Stomach smooth muscle (tissue), 2 donors: ENCODE measurements at regions not wholly inside any gene's neighbourhood (a gene's known extent, or its start where the extent isn't known, plus 50 kb on each side); places are given as distances from the start of the nearest gene placed in this dataset.

Experiments
- H3K27ac ChIP-seq: one replicate; pipeline ENCODE4 v1.7.0; 2013; ENCODE audit warnings: mild to moderate bottlenecking, low read length, inconsistent platforms
- H3K27me3 ChIP-seq, 2 donors: one replicate each; pipeline ENCODE4 v1.7.0; 2013; ENCODE audit warnings: low read length in 2 of 2; ENCODE audit not compliant: insufficient read depth in 2 of 2, control insufficient read depth in 1 of 2
- H3K36me3 ChIP-seq, 2 donors: one replicate each; pipeline ENCODE4 v1.7.0; 2013; ENCODE audit warnings: low read length in 2 of 2; ENCODE audit not compliant: control insufficient read depth in 2 of 2, insufficient read depth in 2 of 2
- H3K4me1 ChIP-seq: one replicate; pipeline ENCODE4 v1.7.0; 2013; ENCODE audit warnings: low read length; ENCODE audit not compliant: control insufficient read depth, insufficient read depth
- H3K4me3 ChIP-seq, 2 donors: one replicate each; pipeline ENCODE4 v1.7.0; 2013; ENCODE audit warnings: low read length in 2 of 2
- H3K9ac ChIP-seq, 2 donors: one replicate each; pipeline ENCODE4 v1.7.0; 2013; ENCODE audit warnings: low read length in 2 of 2, mild to moderate bottlenecking in 1 of 2
- H3K9me3 ChIP-seq, 2 donors: one replicate each; pipeline ENCODE4 v1.7.0; 2013; ENCODE audit warnings: low read length in 2 of 2; ENCODE audit not compliant: control insufficient read depth in 2 of 2
- donor health status: healthy.
- donor health status: Pancreatic carcinoma.

DNA sequence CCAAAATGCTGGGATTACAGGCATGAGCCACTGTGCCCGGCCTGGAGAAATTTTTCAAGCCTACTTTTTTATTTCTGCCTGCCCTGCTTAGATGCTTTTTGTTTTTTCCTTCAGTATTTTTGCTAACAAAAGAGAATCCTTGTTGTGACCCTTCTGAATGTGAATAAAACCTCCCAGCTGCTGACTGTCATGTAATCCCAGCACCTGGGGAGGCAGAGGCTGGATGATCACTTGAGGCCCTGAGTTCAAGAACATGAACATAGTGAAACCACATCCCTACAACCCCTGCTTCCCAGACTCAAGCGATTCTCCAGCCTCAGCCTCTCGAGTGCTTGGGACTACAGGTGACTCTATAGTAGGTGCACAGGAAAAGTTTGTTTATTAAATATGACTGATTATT, 84.9 kb downstream of the SOX2 start:
- no peak overlapping the region for H3K27ac ChIP-seq
- no peaks in the 10 kb centered on the region for H3K4me1 ChIP-seq
- no peaks in the 10 kb centered on the region for H3K9me3 ChIP-seq
- H3K27me3 ChIP-seq: no peaks in the 10 kb centered on the region
- H3K4me3 ChIP-seq: no peak overlapping the region
- no peaks in the 10 kb centered on the region for H3K36me3 ChIP-seq
- no peak overlapping the region for H3K9ac ChIP-seq

GRCh38 chr3:181797431-181797830, 85.7 kb downstream of the SOX2 start:
- Histone ChIP-seq H3K9me3 (no peaks in the 10 kb centered on the region), H3K9ac (no peak overlapping the region), H3K36me3 (no peaks in the 10 kb centered on the region), H3K27ac (no peak overlapping the region), H3K27me3 (no peaks in the 10 kb centered on the region), H3K4me3 (no peak overlapping the region), H3K4me1 (no peaks in the 10 kb centered on the region)

- H3K36me3 ChIP-seq: no peaks in the 10 kb centered on the region
- no peaks in the 10 kb centered on the region for H3K9me3 ChIP-seq
- H3K9ac ChIP-seq: no peak overlapping the region
- no peak overlapping the region for H3K4me3 ChIP-seq
- H3K27ac ChIP-seq: no peak overlapping the region
- H3K27me3 ChIP-seq: no peaks in the 10 kb centered on the region
- H3K4me1 ChIP-seq: no peaks in the 10 kb centered on the region
Measured at GRCh38 chr3:181805703-181806102, 94.0 kb downstream of the SOX2 start.

- Histone ChIP-seq H3K4me1 (no peaks in the 10 kb centered on the region), H3K36me3 (no peaks in the 10 kb centered on the region), H3K27ac (no peak overlapping the region), H3K9me3 (no peaks in the 10 kb centered on the region), H3K4me3 (no peak overlapping the region), H3K27me3 (no peaks in the 10 kb centered on the region), H3K9ac (no peak overlapping the region)
Measured at GRCh38 chr3:181808053-181808452, 96.3 kb downstream of the SOX2 start.

- Histone ChIP-seq H3K4me1 (no peaks in the 10 kb centered on the region), H3K4me3 (no peak overlapping the region), H3K9me3 (no peaks in the 10 kb centered on the region), H3K27ac (no peak overlapping the region), H3K36me3 (no peaks in the 10 kb centered on the region), H3K27me3 (no peaks in the 10 kb centered on the region), H3K9ac (no peak overlapping the region)
Measured at GRCh38 chr3:181823716-181824115, 112.0 kb downstream of the SOX2 start.

GRCh38 chr3:181824961-181825360, 113.2 kb downstream of the SOX2 start:
- Histone ChIP-seq H3K9ac (no peak overlapping the region), H3K36me3 (no peaks in the 10 kb centered on the region), H3K27me3 (no peaks in the 10 kb centered on the region), H3K9me3 (no peaks in the 10 kb centered on the region), H3K4me1 (no peaks in the 10 kb centered on the region), H3K4me3 (no peak overlapping the region), H3K27ac (no peak overlapping the region)

- H3K27me3 ChIP-seq: no peaks in the 10 kb centered on the region
- no peaks in the 10 kb centered on the region for H3K4me1 ChIP-seq
- H3K27ac ChIP-seq: no peak overlapping the region
- H3K36me3 ChIP-seq: no peaks in the 10 kb centered on the region
- peak overlapping the region in 1 of 2 donors; percentile 43 for H3K4me3 ChIP-seq
- H3K9me3 ChIP-seq: no peaks in the 10 kb centered on the region
- no peak overlapping the region for H3K9ac ChIP-seq
Measured at GRCh38 chr3:181839039-181839915, 127.6 kb downstream of the SOX2 start.

- no peaks in the 10 kb centered on the region for H3K36me3 ChIP-seq
- H3K9ac ChIP-seq: no peak overlapping the region
- H3K4me1 ChIP-seq: no peaks in the 10 kb centered on the region
- H3K9me3 ChIP-seq: no peaks in the 10 kb centered on the region
- no peak overlapping the region for H3K27ac ChIP-seq
- no peak overlapping the region for H3K4me3 ChIP-seq
- no peaks in the 10 kb centered on the region for H3K27me3 ChIP-seq
Measured at GRCh38 chr3:181839916-181840297, 128.2 kb downstream of the SOX2 start.

DNA sequence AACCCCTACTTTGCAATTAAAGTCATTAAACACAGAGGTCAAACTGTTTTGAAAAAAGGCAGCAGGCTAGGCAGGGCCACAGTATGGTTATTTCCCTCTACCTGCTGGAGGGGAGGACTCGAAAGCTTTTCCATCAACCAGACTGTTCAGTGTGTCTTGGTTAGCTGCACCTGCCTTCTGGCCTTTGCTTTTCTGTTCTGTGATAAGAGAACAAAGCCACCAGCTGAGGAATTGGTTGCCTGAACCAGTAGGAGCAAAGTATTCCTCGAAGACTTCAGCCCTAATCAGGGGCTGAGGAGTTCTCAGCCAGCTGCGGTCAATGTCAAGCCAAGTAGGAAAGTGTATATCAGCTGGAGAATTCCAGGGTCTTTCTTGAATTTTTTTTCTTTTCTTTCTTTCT, 132.5 kb downstream of the SOX2 start:
- no peaks in the 10 kb centered on the region for H3K4me1 ChIP-seq
- H3K36me3 ChIP-seq: no peaks in the 10 kb centered on the region
- no peaks in the 10 kb centered on the region for H3K9me3 ChIP-seq
- H3K27ac ChIP-seq: no peak overlapping the region
- H3K27me3 ChIP-seq: no peaks in the 10 kb centered on the region
- H3K4me3 ChIP-seq: no peak overlapping the region
- H3K9ac ChIP-seq: no peak overlapping the region

DNA sequence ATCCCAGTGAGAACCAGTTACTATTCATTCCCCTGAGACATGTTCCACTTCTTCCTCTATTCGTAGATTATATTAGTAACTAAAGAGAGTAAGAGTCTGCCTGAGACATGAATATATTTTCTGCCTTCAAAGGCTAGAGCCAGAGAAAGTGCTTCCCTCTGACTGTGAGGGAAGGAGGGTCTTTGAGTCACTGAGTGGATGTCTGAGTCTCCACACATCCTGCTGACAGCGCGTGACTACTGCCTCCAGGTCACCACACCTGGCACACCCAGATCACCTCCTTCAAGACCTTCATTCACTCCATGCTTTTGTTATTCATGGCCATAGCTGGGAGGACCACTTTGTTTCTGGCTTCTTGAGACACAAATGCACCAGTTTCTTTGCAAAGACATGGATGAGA, 135.6 kb downstream of the SOX2 start:
- no peaks in the 10 kb centered on the region for H3K4me1 ChIP-seq
- H3K9me3 ChIP-seq: no peaks in the 10 kb centered on the region
- no peak overlapping the region for H3K9ac ChIP-seq
- H3K27ac ChIP-seq: no peak overlapping the region
- H3K36me3 ChIP-seq: no peaks in the 10 kb centered on the region
- no peaks in the 10 kb centered on the region for H3K27me3 ChIP-seq
- H3K4me3 ChIP-seq: no peak overlapping the region

GRCh38 chr3:181851063-181851462, 139.3 kb downstream of the SOX2 start:
- H3K9me3 ChIP-seq: no peaks in the 10 kb centered on the region
- no peak overlapping the region for H3K27ac ChIP-seq
- no peaks in the 10 kb centered on the region for H3K4me1 ChIP-seq
- H3K27me3 ChIP-seq: no peaks in the 10 kb centered on the region
- no peak overlapping the region for H3K4me3 ChIP-seq
- no peaks in the 10 kb centered on the region for H3K36me3 ChIP-seq
- H3K9ac ChIP-seq: no peak overlapping the region
